Pancreas (tissue), 10 donors: ENCODE measurements at regions not wholly inside any gene's neighbourhood (a gene's known extent, or its start where the extent isn't known, plus 50 kb on each side); places are given as distances from the start of the nearest gene placed in this dataset.

Experiments
- ATAC-seq, 4 donors: fragments of 200-7000 bp; cut with Tn5 transposase; one replicate each; pipeline versions ENCODE4 v1.8.0 to v1.9.1; 2020; ENCODE audit warnings: mild to moderate bottlenecking in 4 of 4, moderate library complexity in 4 of 4
- DNase-seq, 6 donors: peaks; one replicate each; pipeline ENCODE4 v3.0.0-alpha.2; 2020
- FAIRE-seq: peaks from 2 replicates; lab custom pipeline; 2012; peaks lifted over from hg19 to GRCh38; lab: Jason Lieb, UNC
- H3K27ac ChIP-seq, 4 donors: fragments of 200-600 bp; sonication (generic); 1 replicate in 3 of 4; 2 replicates in 1 of 4; pipeline versions ENCODE4 v1.5.0 to v1.8.0; 2020
- H3K27me3 ChIP-seq, 4 donors: fragments of 200-600 bp; one replicate each; pipeline ENCODE4 v1.8.0; 2021
- H3K36me3 ChIP-seq, 3 donors: fragments of 200-600 bp; sonication (generic) in 1 of 3; one replicate each; pipeline versions ENCODE4 v1.5.0 to v1.8.0; 2020 to 2021
- H3K4me1 ChIP-seq, 3 donors: fragments of 200-600 bp; one replicate each; pipeline ENCODE4 v1.8.0; 2021
- H3K4me3 ChIP-seq, 4 donors: fragments of 200-600 bp; sonication (generic) in 2 of 4; one replicate each; pipeline versions ENCODE4 v1.5.0 to v1.8.0; 2020 to 2021
- H3K9me3 ChIP-seq, 4 donors: fragments of 200-600 bp; one replicate each; pipeline ENCODE4 v1.8.0; 2021
- WGBS, 2 donors: extraction: QIAGEN DNeasy Blood & Tissue Kit; methylation state at CpG; one replicate each; pipeline ENCODE4 v1.1.7; 2013; 5-methylcytosine and 5-hydroxymethylcytosine counted together
- intact Hi-C, 3 donors: fragments of 100-400 bp; cut with DNase I; formaldehyde crosslinking; loops; one replicate each; pipeline versions ENCODE4 v1.11.1 to v1.14.2; 2022
- TF ChIP-seq, protein P1 (sequence below), 4 donors: fragments of 200-600 bp; sonication (generic) in 3 of 4; IDR thresholded peaks; one replicate each; pipeline versions ENCODE4 v1.5.0 to v1.8.0; 2021; ENCODE audit warnings: antibody characterized with exemption in 4 of 4
- donor health status: healthy with polysubstance abuse.
- donor health status: DM: no; HTN: no; CAD: no; lungs with moderate emphysema.
- donor health status: DM: no; HTN: no; CAD: no.
- donor health status: control.
- donor health status: control.
- donor health status: Bipolar disorder and iron deficiency.
- donor health status: DM: yes; HTN: yes; CAD: no.
- donor health status: DM: no; HTN: no; CAD: no.
- donor health status: DM: no; HTN: no; CAD: no.
- donor health status: DM: yes; HTN: yes; CAD: no.

DNA sequence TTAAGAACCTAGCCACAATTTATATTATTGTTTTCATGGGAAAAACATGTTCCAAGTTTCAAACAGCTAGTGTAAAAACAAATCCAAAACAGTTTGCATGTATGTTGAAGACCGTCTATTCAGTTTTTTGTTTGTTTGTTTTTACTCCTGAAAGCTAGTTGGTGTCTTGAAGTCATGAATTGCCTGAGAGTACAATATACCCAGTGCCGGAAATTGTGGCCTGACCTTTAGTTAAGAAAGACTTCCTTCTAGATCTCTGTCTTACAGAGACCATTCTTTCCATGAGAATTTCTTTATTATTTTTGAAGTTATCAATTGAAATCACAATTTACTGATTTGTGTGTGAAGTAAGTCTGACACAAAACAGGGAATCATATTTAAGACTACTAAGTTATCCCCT is 474.8 kb downstream of the KCNJ2 start:
- H3K27ac ChIP-seq: no peak overlapping the region
- WGBS, 2 donors: 77 to 89% methylated on average over 2 of the region's 2 CpGs
- no peak for DNase-seq
- intact Hi-C loops: no loop called here
- FAIRE-seq: no peak
- H3K4me3 ChIP-seq: no peak overlapping the region
- ATAC-seq: no peak
- no peaks in the 10 kb centered on the region for H3K4me1 ChIP-seq
- no peaks in the 10 kb centered on the region for H3K36me3 ChIP-seq
- no peaks in the 10 kb centered on the region for H3K9me3 ChIP-seq
- TF ChIP-seq, protein P1, sequence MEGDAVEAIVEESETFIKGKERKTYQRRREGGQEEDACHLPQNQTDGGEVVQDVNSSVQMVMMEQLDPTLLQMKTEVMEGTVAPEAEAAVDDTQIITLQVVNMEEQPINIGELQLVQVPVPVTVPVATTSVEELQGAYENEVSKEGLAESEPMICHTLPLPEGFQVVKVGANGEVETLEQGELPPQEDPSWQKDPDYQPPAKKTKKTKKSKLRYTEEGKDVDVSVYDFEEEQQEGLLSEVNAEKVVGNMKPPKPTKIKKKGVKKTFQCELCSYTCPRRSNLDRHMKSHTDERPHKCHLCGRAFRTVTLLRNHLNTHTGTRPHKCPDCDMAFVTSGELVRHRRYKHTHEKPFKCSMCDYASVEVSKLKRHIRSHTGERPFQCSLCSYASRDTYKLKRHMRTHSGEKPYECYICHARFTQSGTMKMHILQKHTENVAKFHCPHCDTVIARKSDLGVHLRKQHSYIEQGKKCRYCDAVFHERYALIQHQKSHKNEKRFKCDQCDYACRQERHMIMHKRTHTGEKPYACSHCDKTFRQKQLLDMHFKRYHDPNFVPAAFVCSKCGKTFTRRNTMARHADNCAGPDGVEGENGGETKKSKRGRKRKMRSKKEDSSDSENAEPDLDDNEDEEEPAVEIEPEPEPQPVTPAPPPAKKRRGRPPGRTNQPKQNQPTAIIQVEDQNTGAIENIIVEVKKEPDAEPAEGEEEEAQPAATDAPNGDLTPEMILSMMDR (IDR thresholded peaks at IDR 0.05): no peak
- no peaks in the 10 kb centered on the region for H3K27me3 ChIP-seq

DNA sequence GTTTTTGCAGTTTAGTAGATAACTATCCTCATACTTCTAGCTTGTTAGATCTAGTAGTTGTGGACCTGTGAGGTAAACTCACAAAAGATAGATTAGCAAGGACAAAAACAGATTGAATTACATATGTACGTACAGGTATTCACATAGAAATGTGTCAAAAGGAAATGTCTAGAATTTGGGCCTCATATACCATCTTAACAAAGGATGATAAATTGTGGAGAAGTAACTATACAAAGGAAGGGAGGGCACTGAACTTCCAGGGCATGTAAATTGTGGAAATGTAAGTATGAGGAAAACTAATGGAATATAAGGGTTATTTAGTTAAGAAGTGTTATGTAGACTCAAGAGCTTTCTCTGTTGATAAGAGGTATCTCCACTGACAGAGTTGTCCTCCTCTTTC is 477.3 kb downstream of the KCNJ2 start:
- no peak overlapping the region for H3K4me3 ChIP-seq
- FAIRE-seq (no peak), ATAC-seq (no peak), DNase-seq (no peak)
- H3K4me1 ChIP-seq: no peaks in the 10 kb centered on the region
- H3K27me3 ChIP-seq: no peaks in the 10 kb centered on the region
- H3K9me3 ChIP-seq: no peaks in the 10 kb centered on the region
- TF ChIP-seq, protein P1 (IDR thresholded peaks at IDR 0.05): no peak
- 82 to 98% methylated on average over 1 of the region's 1 CpG for WGBS, 2 donors
- intact Hi-C loops: no loop called here
- no peaks in the 10 kb centered on the region for H3K36me3 ChIP-seq
- H3K27ac ChIP-seq: no peak overlapping the region

DNA sequence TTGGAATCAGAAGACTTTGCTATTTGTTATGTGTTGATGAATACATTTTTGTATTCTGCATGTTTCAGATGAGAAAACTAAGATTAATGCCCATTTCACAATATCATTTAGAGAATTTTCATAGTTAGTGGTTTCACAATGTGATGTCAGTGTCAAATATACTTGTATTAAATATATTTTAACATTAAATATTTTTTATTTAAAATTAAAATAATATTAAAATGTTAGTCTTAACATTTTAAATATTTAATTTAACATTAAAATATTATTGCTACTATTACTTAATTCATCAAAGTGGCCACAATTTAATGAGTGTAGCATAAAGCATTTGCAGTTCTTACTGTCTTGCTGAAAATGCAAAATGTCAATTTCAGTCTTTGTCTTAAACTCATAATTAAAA is 478.8 kb downstream of the KCNJ2 start:
- Histone ChIP-seq H3K4me3 (no peak overlapping the region), H3K27me3 (no peaks in the 10 kb centered on the region), H3K4me1 (no peaks in the 10 kb centered on the region), H3K27ac (no peak overlapping the region), H3K9me3 (no peaks in the 10 kb centered on the region), H3K36me3 (no peaks in the 10 kb centered on the region)
- no peak for DNase-seq
- intact Hi-C loops: no loop called here
- no peak for ATAC-seq
- FAIRE-seq: peak; percentile 77
- TF ChIP-seq, protein P1 (IDR thresholded peaks at IDR 0.05): no peak

DNA sequence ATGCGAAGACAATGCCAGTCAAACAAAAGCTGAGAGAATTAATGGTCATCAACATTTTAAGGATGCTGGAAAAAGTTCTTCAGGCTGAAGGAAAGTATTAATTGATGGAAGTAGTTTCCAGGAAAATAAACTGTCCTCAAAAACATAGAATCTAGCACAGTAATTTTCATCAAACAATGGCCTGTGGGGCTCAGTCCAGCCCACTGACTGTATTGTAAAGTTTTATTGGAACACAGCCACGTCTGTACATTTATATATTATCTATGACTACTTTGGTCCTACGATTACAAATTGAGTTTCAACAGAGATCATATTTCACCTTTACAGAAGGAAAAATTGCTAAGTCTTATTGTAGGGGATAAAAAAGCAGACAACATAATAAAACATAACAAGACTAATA is 484.5 kb downstream of the KCNJ2 start:
- TF ChIP-seq, protein P1 (IDR thresholded peaks at IDR 0.05): no peak
- FAIRE-seq (no peak), DNase-seq (no peak), ATAC-seq (no peak)
- no peaks in the 10 kb centered on the region for H3K4me1 ChIP-seq
- H3K27ac ChIP-seq: no peak overlapping the region
- 54 to 63% methylated on average over 3 of the region's 3 CpGs for WGBS, 2 donors
- no peaks in the 10 kb centered on the region for H3K9me3 ChIP-seq
- no peaks in the 10 kb centered on the region for H3K36me3 ChIP-seq
- H3K27me3 ChIP-seq: no peaks in the 10 kb centered on the region
- no peak overlapping the region for H3K4me3 ChIP-seq
- intact Hi-C loops: no loop called here

DNA sequence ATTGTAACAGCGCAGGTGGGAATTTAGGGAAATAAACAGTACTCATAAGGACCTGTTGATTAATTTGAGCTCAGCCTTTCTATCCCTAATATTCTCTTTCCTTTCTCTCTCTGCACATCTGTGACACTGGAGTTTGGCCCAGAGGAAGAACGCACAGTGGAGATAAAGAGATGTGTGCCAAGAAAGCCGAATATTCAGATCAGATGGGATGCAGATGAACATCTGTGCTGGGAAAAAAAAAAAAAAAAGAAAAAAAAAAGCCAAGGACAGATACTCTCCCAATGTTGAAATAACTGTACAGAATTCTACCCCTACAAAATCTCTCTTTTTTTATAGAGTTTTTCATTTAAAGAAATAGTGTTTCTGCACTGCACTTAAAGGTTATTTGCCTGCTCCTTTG is 485.4 kb downstream of the KCNJ2 start:
- 59 to 62% methylated on average over 3 of the region's 3 CpGs for WGBS, 2 donors
- intact Hi-C loops: no loop called here
- FAIRE-seq: no peak

More for the DNA sequence above, 485.4 kb downstream of the KCNJ2 start:
- H3K27ac ChIP-seq: no peak overlapping the region
- no peaks in the 10 kb centered on the region for H3K36me3 ChIP-seq
- TF ChIP-seq, protein P1 (IDR thresholded peaks at IDR 0.05): no peak
- H3K4me3 ChIP-seq: no peak overlapping the region
- DNase-seq: no peak
- no peaks in the 10 kb centered on the region for H3K4me1 ChIP-seq
- H3K27me3 ChIP-seq: no peaks in the 10 kb centered on the region
- no peaks in the 10 kb centered on the region for H3K9me3 ChIP-seq
- ATAC-seq: no peak
